ENCODE measurements at regions not wholly inside any gene's neighbourhood (a gene's known extent, or its start where the extent isn't known, plus 50 kb on each side); places are given as distances from the start of the nearest gene placed in this dataset.

DNA sequence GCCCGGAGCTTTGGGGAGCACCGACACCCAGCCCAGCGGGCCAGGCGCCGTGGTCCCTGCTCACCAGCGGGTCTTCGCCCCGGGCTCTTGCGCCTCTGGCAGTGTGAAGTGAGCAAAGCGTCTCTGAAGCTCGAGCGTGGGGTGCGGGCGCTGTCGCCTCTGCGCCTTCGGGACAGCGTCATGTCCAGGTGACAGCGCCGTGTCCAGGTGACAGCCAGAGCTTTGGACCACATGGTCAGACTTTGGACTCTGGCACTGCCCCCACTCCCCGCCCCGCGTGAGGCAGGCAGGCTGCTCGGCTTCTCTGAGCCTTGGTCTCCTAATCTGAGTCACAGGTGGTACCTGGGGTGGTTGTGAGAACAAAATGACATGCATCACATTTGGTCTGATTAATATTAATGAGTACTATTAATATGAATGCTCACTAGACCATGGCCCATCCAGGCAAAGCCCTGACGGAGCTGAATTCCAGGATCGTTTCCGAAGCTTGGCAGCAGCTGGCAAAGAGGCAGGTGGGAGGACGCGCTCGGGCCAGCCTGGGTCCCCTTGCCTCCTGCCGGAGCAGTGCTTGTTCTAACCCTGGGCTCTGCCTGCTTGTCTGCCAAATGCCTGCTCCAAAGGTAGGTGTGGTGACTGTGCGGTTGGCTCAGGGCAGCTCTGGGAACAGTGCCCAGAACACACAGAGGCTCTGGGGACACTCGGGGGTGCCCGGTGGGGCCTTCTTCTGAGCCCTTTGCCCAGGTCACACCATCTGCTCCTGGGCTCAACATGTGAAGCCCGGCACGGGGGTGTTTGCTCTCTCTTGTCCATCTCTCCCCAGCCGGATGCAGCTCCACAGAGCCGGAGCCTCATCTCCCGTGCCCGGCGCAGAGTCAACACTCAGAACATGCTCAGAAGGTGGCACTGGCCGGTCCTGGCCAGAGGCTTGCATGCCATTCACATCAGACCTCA lies 157.1 kb downstream of the OLFM1 start:
- intact Hi-C loops (cut with DNase I; ENCODE audit: low total_unique reads) (no loop called here), in situ Hi-C loops (cut with MboI; ENCODE audit: low sequenced_read_pairs in 4 of 4) (no loop called here)
- no peak overlapping the region for H3K4me3 ChIP-seq
- DNase-seq (no peak), ATAC-seq (no peak)
- no peaks in the 10 kb centered on the region for H3K36me3 ChIP-seq
- no peak overlapping the region for H3K27ac ChIP-seq
- peaks cover 12 to 37% (median 20%) of the 10 kb centered on the region in 3 donors for H3K27me3 ChIP-seq
- H3K4me1 ChIP-seq, result no peaks in the 10 kb centered on the region
- no peak for TF ChIP-seq POLR2A (IDR thresholded peaks at IDR 0.05)
- TF ChIP-seq, protein P1, sequence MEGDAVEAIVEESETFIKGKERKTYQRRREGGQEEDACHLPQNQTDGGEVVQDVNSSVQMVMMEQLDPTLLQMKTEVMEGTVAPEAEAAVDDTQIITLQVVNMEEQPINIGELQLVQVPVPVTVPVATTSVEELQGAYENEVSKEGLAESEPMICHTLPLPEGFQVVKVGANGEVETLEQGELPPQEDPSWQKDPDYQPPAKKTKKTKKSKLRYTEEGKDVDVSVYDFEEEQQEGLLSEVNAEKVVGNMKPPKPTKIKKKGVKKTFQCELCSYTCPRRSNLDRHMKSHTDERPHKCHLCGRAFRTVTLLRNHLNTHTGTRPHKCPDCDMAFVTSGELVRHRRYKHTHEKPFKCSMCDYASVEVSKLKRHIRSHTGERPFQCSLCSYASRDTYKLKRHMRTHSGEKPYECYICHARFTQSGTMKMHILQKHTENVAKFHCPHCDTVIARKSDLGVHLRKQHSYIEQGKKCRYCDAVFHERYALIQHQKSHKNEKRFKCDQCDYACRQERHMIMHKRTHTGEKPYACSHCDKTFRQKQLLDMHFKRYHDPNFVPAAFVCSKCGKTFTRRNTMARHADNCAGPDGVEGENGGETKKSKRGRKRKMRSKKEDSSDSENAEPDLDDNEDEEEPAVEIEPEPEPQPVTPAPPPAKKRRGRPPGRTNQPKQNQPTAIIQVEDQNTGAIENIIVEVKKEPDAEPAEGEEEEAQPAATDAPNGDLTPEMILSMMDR (IDR thresholded peaks at IDR 0.05 in 4 of 5, conservative IDR thresholded peaks at IDR 0.05 in 1 of 5), result no peak
- no peaks in the 10 kb centered on the region for H3K9me3 ChIP-seq

GRCh38 chr9:135245482-135246247 lies 158.2 kb downstream of the OLFM1 start:
- Histone ChIP-seq H3K4me1 (no peaks in the 10 kb centered on the region), H3K27ac (no peak overlapping the region), H3K27me3 (peaks cover 12 to 39% (median 20%) of the 10 kb centered on the region in 3 donors), H3K36me3 (no peaks in the 10 kb centered on the region), H3K4me3 (no peak overlapping the region), H3K9me3 (no peaks in the 10 kb centered on the region)
- no peak for TF ChIP-seq POLR2A (IDR thresholded peaks at IDR 0.05)
- TF ChIP-seq, protein P1 (IDR thresholded peaks at IDR 0.05 in 4 of 5, conservative IDR thresholded peaks at IDR 0.05 in 1 of 5), result no peak
- no peak for ATAC-seq
- DNase-seq, result no peak
- in situ Hi-C loops (cut with MboI; ENCODE audit: low sequenced_read_pairs in 4 of 4) (no loop called here), intact Hi-C loops (cut with DNase I; ENCODE audit: low total_unique reads) (no loop called here)

- DNase-seq (no peak), ATAC-seq (no peak)
- H3K4me3 ChIP-seq, result no peak overlapping the region
- no peaks in the 10 kb centered on the region for H3K9me3 ChIP-seq
- no peaks in the 10 kb centered on the region for H3K36me3 ChIP-seq
- intact Hi-C loops (cut with DNase I; ENCODE audit: low total_unique reads), result no loop called here
- in situ Hi-C loops (cut with MboI; ENCODE audit: low sequenced_read_pairs in 4 of 4), result no loop called here
- TF ChIP-seq POLR2A (IDR thresholded peaks at IDR 0.05), result no peak
- TF ChIP-seq, protein P1 (IDR thresholded peaks at IDR 0.05 in 4 of 5, conservative IDR thresholded peaks at IDR 0.05 in 1 of 5), result no peak
- no peak overlapping the region for H3K27ac ChIP-seq
- peaks cover 12 to 39% (median 23%) of the 10 kb centered on the region in 3 donors for H3K27me3 ChIP-seq
- H3K4me1 ChIP-seq, result no peaks in the 10 kb centered on the region
These were observed 159.1 kb downstream of the OLFM1 start for GRCh38 chr9:135246248-135247205.

DNA sequence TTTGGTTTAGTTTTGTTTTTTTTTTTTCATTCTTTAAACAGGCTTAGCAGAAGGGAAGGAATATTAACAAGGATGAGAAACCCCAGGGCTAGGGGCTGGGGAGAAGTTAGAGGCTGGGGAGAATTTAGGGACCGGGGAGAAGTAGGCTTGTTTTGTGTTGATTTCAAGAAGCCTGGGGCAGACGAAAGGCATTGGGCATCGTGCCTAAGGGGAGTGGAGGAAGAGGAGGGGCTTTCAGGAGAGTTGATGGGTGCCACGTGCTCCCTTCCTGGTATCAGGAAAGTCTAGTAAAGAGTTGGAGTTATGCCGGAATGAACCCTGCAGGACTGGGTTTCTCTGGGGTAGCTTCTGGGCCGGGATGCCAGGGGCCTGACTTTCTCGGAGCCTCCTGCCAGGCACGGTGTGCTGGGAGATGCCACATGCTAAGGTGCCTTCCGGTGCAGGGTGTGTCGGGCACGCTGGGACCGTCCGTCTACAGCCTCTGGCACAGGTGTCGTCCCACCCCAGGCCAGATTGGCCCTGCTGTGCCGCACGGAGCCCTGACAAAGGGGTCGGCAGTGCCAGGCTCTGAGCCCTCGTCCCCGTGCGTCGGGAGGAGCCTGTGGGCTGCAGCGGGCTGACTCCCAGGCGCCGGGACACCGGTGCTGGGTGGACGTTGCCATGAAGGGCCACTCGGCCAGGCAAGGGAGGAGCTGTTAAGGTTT lies 159.9 kb downstream of the OLFM1 start:
- no peak for TF ChIP-seq POLR2A (IDR thresholded peaks at IDR 0.05)
- TF ChIP-seq, protein P1 (IDR thresholded peaks at IDR 0.05 in 4 of 5, conservative IDR thresholded peaks at IDR 0.05 in 1 of 5), result no peak
- H3K36me3 ChIP-seq, result no peaks in the 10 kb centered on the region
- intact Hi-C loops (cut with DNase I; ENCODE audit: low total_unique reads) (no loop called here), in situ Hi-C loops (cut with MboI; ENCODE audit: low sequenced_read_pairs in 4 of 4) (no loop called here)
- no peak for ATAC-seq
- no peak overlapping the region for H3K4me3 ChIP-seq
- no peaks in the 10 kb centered on the region for H3K9me3 ChIP-seq
- no peak overlapping the region for H3K27ac ChIP-seq
- no peaks in the 10 kb centered on the region for H3K4me1 ChIP-seq
- no peak for DNase-seq
- peaks cover 6 to 37% (median 19%) of the 10 kb centered on the region in 3 donors for H3K27me3 ChIP-seq

All from gastrocnemius medialis (tissue), 4 donors.